Spleen (tissue), 7 donors: ENCODE measurements at regions not wholly inside any gene's neighbourhood (a gene's known extent, or its start where the extent isn't known, plus 50 kb on each side); places are given as distances from the start of the nearest gene placed in this dataset.

Experiments
- CTCF ChIP-seq, 11 experiments: fragments of 200-600 bp in 7 of 11; fragments of 450-650 bp in 4 of 11; sonication (generic) in 4 of 11; IDR thresholded peaks in 8 of 11; conservative IDR thresholded peaks in 3 of 11; 1 replicate in 7 of 11; 2 replicates in 4 of 11; pipeline versions ENCODE4 v1.4.0 to v1.8.0; 2016 to 2021; ENCODE audit warnings: antibody characterized with exemption in 11 of 11, inconsistent platforms in 4 of 11, mild to moderate bottlenecking in 1 of 11
- POLR2A ChIP-seq, 3 donors: fragments of 450-650 bp; IDR thresholded peaks; one replicate each; pipeline ENCODE4 v1.5.1; 2017; ENCODE audit warnings: antibody characterized with exemption in 3 of 3, mild to moderate bottlenecking in 1 of 3
- donor health status: DM: no; HTN: no; CAD: no; lungs with moderate emphysema.
- donor health status: DM: no; HTN: no; CAD: no.
- donor health status: DM: no; HTN: no; CAD: no.

GRCh38 chr5:6907320-6907918 is 194.2 kb downstream of the TENT4A start:
- TF ChIP-seq CTCF (IDR thresholded peaks at IDR 0.05 in 8 of 11, conservative IDR thresholded peaks at IDR 0.05 in 3 of 11) (no peak), POLR2A (IDR thresholded peaks at IDR 0.05) (no peak)
